SK-N-SH treated with all-trans-retinoic acid at 6 μM for 48 hours (cell line): ENCODE measurements at regions not wholly inside any gene's neighbourhood (a gene's known extent, or its start where the extent isn't known, plus 50 kb on each side); places are given as distances from the start of the nearest gene placed in this dataset.

ENCODE experiments used
- PATZ1 ChIP-seq: fragments of 250-450 bp; sonication (Bioruptor Pico); IDR thresholded peaks from 2 replicates; pipeline ENCODE4 v1.8.0; 2020; ENCODE audit warnings: mild to moderate bottlenecking, moderate library complexity, borderline replicate concordance
- PPARA ChIP-seq: fragments of 250-450 bp; sonication (Bioruptor Pico); IDR thresholded peaks from 2 replicates; pipeline ENCODE4 v1.5.0; 2020; ENCODE audit warnings: mild to moderate bottlenecking, borderline replicate concordance
- RARB ChIP-seq: fragments of 250-450 bp; sonication (Bioruptor Pico); IDR thresholded peaks from 2 replicates; pipeline ENCODE4 v1.8.0; 2021; ENCODE audit warnings: mild to moderate bottlenecking, moderate library complexity
- ZC3H10 ChIP-seq: fragments of 250-450 bp; sonication (Bioruptor Pico); IDR thresholded peaks from 2 replicates; pipeline ENCODE4 v1.5.1; 2021; ENCODE audit warnings: mild to moderate bottlenecking, moderate library complexity
- ZFP30 ChIP-seq: fragments of 450-650 bp; formaldehyde crosslinking; IDR thresholded peaks from 2 replicates; pipeline ENCODE4 v1.5.0; 2022; ENCODE audit warnings: mild to moderate bottlenecking, moderate library complexity

- TF ChIP-seq ZFP30 (CRISPR knock-in tag) (no peak), PATZ1 (no peak), PPARA (no peak), ZC3H10 (CRISPR knock-in tag) (no peak), RARB (CRISPR knock-in tag) (no peak)
Observed at GRCh38 chr15:62452667-62453066, 287.6 kb upstream of the C2CD4B start.
